GM19395 (cell line): ENCODE measurements at regions not wholly inside any gene's neighbourhood (a gene's known extent, or its start where the extent isn't known, plus 50 kb on each side); places are given as distances from the start of the nearest gene placed in this dataset.
"Not testable (repeated sequence)": the region's sequence is repeated elsewhere in the genome, so short reads cannot be mapped to it uniquely, and the experiment has no call there.

Experiments
- ATAC-seq: cut with Tn5 transposase; IDR thresholded peaks from one replicate; pipeline ENCODE4 v1.9.1; 2021; ENCODE audit warnings: mild to moderate bottlenecking, moderate library complexity; ENCODE audit not compliant: unreplicated experiment

DNA sequence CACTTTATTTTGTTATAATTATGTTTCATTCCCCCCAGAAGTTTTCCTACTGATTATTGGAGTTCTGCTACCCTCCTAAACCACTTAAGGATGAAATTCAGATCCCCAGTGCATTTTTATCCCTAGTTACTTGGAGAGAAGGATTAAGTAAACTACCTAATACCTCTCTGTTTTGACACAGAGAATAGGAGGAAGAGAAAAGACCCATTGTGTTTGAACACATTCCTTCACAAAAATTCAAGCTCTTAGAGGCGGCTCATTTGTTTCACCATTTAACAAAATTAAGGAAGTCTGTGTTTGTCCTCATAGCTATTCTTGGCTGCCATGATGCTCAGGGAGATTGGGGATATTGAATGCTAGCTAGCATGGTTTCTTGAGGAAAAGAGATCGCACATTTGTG, 492.6 kb downstream of the EBF1 start:
- ATAC-seq: no peak

DNA sequence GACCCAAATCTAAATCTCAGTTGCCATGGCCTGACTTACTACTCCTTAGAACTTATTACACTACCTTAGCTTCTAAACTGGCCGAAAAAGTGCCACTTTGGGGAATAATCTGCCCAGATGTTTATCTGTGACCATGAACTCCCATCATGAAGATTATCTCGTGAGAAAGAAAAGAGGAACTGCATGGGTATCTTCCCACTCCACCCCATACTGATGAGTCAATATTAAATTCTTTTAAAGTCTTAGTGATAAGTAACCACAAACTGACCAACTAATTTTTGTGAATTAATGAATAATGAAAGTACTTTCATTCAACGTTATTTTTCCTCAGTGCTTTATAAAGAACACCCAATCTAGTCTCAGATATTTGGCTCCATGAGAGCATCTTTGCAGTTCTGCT, 493.5 kb downstream of the EBF1 start:
- no peak for ATAC-seq

DNA sequence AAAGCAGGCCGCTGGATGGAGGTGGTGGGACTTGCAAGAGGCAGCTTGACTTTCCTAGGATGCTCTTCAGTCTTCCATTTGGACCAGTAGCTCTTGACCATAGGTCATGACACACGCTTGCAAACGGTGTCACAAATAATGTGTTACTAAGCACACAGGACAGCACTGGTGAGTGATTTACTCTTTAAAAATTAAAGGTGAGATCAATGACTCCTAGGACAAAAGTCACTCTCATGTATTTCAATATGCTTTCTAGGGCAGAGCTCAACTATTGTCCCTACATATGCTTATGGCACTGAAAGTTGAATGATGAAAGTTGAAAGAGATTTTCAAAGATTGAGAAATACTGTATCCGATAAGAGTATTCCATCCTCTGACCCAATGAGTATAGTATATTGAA, 496.7 kb downstream of the EBF1 start:
- ATAC-seq: no peak

DNA sequence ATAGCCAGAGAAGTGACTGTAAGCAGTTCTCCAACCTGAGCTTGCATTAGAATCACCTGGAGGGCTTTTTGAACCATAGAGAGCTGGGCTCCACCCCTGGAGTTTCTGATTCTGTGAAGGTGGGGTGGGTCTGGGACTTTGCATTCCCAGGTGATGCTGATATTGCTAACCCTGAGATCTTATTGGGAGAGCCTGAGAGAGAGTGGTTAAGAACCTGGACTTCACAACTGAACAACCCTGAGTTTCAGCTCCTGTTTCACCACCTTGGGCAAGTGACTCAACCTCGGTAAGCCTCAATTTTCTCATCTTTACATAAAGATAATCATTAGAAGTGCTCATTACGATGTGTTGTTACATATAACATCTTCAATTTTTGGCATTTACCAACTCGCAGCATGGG, 498.6 kb downstream of the EBF1 start:
- no peak for ATAC-seq

DNA sequence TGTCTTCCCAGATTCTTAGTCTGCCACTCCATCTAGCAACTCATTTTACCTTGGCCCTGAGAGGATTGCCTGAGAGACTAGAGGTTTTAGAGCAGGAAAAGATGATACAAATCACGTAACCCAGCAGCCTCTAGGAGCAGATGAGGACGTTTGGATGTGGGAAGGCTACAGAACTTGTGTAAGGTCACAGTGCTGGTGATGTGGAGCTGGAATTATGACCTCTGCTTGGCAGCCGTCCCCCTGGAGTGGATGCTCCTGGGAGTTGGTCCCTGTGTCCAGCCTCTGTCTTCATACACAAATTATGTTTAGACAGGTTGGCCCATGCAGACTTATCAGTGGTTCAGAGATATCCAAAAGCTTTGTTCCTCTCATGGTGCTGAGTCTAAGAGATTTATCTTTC, 499.0 kb downstream of the EBF1 start:
- ATAC-seq: no peak

DNA sequence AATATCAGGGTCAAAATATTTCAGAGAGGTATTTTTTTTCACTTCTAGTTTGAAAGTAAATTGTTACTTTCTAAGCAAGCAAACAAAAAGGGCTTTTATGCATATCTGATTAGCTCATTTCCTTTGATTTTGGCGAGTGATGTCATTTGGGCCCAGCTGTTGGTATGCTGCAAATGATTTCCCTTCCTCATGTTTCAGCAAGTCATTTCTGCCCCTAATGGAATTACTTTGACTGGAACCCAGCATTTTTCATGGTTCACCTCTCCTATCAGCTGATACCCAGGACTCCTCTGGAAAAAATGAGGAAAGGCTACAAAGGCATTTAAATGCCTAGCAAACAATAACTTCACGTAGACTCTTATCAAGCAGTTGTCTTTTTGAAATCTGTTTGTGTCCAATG, 500.6 kb downstream of the EBF1 start:
- no peak for ATAC-seq

DNA sequence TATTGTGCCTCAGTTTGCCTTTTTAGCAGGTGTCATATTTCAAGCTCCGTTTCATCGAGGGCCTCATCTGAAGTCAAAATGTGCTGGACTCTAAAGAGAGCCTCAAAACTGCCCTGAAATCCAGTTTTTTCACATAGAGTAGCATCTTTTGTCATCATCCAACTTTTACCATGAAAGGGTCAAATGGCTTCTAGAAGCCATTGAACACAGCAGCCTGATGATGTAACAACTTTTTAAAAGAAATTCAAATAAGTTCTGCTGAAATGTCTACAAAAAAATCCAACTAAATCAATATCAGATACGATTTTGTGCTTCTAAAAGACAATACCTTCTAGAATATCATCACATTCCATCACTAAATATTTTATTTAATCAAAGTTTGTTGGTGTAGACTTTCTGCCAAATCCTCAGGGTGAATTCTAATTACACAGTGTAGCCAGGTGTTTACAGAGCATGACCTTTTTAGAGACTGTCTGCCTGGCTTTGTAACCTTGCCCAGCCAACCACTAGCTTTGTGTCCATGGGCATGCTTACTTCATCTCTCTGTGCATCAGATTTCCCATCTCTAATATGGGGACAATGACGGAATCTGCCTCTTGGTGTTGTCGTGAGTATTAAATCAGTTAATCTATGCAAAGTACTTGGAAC, 505.0 kb downstream of the EBF1 start:
- no peak for ATAC-seq

DNA sequence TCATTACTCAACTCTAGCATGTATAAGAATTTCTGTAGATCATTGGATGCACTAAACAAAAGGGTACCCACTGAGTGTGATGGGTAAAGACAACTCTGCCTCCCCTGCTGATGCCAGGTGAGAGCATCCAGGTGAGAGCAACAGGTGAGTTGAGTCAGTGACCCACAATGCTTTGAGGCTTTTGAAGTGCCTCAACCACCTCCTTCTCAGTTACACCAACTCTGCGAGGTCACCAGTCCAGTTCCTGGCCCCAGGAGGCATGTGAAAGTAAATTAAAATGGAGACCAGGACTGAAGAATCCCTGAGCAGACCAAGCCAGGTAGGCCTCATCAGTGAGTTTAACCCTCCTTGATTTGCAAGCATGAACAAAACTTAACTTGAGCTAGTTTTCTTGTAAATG, 505.8 kb downstream of the EBF1 start:
- no peak for ATAC-seq

DNA sequence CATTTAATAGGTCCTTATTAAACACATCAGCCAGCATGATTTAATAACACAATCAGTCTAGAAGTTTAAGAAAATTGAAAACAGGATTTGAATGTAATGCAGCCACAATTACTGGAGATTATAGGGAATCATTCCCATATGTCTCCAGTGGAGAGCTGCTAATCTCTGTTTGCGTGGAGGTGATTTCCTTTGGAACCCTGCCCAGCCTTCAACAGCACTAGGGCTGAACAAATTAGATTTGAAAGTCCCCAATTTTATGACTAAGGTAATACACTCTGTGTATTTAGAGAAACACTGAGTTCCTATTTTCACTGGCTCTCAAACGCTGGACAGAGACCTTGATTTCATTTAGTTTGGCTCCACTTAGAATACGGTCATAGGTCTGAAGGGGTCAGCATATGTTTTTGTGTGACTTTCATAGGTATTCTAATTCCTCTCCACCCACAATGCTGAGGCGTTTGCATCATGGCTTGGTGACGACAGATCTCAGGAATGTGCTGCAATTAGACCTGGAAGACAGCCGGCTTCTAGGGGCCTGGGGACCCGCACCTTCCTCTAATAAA, 508.3 kb downstream of the EBF1 start:
- ATAC-seq: no peak

DNA sequence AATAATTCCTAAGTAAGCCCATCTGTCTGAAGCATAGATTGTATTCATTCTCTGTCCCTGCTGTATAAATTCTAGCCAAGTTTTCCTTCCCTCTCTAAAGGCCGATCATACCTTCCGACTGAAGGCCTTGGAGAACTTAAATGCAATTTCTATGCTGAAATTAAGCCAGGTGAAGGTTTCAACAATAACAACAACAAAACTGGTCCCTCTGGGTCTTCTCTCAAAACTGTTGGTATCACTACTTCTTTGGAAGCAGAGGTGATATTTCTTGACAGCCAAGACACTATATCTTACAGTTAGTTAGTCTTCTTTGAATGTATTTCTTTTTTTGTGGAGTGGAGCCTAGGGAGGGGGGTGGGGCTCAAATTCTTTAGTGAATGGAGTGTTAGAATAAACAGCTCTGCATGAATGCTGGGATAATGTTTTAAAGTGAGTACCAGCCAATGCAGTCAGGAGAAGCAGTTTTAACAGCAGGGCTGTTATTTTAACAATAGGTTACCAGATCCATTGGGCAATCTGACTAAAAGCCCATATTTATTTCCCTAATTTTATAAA, 508.9 kb downstream of the EBF1 start:
- ATAC-seq: no peak

DNA sequence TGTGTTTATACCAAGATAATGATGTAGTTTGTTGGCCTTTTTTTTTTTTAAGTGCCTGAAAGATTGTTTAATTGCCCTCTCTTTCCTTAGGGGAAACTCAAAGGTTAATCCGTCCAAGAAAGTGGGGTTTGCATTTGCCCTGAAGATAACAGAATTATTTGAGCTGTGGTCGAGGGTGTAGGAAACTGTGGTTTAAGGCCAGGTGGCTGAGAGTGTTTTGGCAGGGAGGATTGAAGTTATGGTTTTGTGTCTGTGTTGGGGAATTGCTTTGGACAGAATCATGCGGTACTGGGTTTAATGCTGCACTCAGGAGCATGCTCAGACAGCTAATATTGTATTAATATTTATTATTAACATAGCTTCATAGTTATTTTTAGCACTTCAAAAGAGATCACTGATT, 509.8 kb downstream of the EBF1 start:
- no peak for ATAC-seq

DNA sequence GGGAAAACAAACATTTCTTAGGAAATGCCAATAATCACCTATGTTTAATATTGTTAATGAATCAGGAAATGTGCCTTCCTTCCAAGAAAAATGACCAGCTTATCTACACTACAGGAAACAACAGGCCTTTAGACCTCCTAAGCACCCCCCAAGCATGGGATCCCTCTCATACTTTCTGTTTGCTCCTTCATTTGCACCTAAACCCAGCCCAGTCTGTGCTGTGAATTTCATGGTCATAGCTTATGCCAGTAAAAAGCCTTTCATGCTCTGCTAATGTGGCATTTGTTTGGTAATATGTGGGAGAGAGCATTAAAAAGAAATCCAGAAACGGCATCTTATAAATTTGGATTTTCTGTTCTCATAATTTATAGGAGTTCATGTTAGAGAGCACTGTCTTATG, 511.1 kb downstream of the EBF1 start:
- ATAC-seq: no peak

DNA sequence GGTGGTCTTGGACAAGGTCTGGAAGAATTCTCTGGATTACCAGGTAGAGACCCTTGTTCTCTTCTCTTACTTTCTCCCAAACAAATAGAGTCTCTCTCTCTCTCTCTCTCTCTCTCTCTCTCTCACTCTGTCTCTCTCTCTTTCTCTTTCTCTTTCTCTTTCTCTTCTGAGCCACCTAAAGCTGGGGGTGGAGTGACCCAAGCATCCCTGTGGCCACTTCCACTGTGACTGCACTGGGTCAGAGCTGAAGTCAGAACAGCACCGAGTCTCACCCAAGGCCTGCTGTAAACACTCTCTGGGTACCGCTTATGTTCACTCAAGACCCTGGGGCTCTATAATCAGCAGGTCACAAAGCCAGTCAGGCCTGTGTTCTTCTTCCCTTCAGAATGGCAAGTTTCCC, 513.7 kb downstream of the EBF1 start:
- no peak for ATAC-seq

DNA sequence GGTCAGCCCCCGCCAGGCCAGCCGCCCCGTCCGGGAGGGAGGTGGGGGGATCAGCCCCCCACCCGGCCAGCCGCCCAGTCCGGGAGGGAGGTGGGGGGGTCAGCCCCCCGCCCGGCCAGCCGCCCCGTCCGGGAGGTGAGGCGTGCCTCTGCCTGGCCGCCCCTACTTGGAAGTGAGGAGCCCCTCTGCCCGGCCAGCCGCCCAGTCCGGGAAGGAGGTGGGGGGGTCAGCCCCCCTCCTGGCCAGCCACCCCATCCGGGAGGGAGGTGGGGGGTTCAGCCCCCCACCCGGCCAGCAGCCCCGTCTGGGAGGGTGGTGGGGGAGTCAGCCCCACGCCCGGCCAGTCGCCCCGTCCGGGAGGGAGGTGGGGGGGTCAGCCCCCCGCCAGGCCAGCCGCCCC, 517.0 kb downstream of the EBF1 start:
- ATAC-seq: not testable (repeated sequence)

DNA sequence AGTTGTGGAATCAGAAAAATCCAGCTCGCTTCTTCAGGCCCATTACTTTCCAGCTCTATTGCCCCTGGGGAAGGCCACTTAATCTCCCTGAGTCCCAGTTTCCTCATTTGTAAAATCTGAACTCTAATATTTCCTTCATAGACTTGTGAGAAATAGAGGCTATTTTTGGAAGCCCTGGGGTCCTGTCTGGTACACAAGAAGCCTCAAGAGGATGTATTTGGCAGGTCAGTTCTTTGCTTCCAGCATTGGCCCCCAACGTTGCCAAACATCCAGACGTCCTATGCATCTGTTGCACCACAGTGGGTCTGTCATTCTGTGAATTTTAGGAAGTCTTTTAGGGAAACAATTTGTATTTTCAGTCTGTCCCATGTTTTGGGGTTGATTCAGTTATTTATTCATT, 525.9 kb downstream of the EBF1 start:
- ATAC-seq: no peak

DNA sequence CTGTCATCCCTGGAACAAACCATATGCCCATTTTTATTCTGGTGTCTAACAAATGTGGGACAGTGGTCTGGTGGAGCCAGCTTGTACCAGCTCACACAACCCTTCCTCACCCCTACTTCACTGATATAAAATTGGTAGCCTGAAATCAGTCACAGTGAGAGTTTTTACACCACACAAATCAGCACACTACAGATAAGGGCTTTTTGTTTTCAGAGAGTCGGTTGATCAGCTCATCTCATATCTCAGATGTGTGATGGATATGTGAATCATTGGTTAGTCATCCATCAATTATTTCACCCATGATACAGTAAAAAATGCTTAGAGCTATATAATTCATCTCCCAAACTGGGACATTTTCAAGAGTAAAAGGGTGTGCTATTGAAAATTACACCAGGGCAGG, 529.2 kb downstream of the EBF1 start:
- no peak for ATAC-seq

DNA sequence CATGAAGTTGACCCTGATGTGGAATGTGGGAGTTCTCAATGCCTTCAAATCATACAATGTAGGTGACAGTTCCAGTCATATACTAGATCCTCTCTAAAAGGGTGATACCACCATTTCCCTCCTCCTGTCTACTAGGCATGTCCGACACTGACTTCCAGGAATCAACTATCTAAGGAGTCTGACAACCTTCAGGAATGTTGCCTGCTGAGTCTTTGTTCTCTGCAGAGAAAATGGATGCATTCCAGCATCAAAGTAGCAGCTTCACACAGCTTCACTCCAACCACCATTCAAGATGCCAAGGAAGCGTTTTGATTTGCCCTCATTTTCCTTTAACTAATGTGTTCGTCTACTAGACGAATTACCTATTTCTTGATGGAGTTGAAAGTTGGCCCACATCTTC, 530.2 kb downstream of the EBF1 start:
- ATAC-seq: no peak

DNA sequence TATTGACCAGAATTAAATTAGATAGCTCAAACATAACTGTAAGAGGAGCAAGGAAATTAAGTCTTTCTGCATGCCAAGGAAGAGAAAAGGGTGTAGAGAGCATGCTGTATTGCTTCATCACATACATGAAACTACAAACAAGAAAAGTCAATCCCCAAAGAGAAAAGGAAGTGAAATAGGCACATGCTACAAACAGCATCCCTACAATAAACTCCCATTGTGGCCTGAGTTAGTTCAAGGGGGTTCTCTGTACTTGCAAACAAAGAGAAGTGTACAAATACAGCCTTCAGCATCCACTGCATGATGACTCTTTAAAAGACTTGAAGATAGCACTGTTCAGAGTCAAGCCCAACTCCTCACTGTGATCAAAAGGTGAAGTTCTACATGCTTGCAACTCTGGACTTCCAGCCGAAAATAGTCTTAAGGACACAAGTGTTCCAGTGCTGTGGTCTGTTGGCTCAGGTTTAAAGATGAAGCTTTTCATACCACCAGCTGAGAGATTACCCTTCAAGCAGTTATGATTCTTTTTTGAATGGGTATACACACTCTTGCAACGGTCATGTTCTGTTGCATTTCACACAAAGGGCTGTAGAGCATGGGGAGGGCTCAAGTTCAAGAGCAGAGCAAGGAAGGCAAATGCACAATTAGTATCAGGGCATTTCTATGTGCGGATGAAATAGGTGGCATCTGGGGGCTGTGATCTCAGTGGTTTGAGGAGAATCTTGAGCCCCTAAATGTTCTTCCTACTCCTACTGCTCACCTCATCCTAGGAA, 534.5 kb downstream of the EBF1 start:
- ATAC-seq: no peak

DNA sequence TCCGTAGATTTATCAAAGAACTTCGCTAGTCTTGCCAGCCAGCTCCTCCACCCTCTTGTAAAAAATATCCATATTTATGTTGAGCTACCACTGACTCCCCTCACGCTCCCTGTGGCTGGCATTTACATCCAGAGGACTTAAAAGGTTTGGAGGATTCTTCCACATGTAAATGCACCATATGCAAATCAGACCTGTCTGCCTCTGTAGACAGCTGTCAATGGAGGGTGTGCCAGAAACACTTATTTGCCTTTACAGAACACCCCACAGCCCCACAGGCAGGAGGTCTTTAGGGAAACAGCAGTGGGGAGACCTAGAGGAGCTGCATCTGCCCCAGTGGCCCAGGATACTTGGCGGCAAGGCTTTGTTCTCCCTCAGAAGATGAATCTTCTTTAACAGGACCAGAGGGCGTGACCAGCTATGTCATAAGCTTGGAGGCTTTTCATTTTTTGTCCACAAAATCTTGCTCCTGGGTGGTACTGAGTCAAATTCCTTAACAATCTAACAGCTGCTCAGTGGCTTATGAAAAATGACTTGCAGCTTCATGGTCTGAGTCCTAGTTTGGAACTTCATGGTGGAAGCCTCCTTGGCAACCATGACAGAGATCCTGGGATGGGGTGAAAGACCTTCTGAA, 535.8 kb downstream of the EBF1 start:
- ATAC-seq: no peak

DNA sequence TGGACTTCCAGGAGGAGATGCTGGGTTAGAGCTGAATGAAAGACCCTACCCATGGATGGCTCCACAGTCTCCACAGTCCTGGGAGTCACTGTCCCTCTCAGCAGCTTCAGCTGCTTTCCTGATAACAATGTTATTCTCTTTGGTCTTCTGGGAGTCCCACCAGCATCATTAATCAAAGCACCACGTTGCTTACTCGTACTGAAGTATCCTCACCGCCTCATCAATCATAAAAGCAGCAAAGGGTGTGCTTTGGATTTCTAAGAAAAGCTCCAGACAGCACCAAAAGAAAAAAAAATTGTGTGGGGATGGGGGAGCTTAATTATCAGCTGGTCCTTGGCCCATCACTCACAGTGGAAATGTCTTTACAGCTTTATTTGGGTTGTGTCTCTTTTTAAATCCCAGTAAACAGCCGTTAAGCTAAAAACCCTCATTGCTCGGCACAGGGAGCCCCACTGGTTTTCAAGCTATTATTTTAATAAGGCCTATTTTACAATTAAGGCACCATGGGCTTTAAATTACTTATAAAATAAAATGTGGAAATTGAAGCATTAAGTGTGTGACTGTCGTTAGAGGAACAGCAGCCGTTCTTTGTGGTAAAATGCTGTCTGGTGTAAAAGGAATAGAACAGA, 538.0 kb downstream of the EBF1 start:
- no peak for ATAC-seq

DNA sequence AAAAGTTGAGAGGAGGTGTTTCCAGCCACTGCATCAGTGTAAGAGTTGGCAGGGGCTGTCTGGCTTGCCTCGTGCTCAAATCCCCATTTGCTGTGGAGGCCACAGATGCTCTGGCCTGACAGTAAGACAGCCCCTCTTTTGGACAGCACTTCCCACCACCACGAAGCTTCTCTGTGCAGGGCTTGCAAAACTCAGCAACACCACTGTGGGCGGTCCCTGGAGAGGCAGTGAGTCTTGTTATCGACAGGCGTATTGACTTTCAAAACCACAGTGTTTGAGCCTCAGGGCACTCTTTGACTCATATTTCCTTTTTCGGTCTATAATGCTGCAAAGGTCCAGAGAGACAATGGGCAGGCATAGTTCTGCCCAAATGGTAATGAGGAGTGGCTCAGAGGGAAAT, 539.5 kb downstream of the EBF1 start:
- peak; percentile 94 for ATAC-seq
